Activated CD4-positive, alpha-beta T cell treated with anti-CD3 and anti-CD28 coated beads for 36 hours (primary cell): ENCODE measurements at regions not wholly inside any gene's neighbourhood (a gene's known extent, or its start where the extent isn't known, plus 50 kb on each side); places are given as distances from the start of the nearest gene placed in this dataset.

Experiments used
- ATAC-seq: fragments of 200-7000 bp; cut with Tn5 transposase; one replicate; pipeline ENCODE4 v1.10.0; 2021; ENCODE audit warnings: mild to moderate bottlenecking, moderate library complexity
- CTCF ChIA-PET: fragments of 350-600 bp; sonication (Branson Sonifier 250); formaldehyde crosslinking; loops from one replicate; lab custom pipeline; 2021; ENCODE audit warnings: antibody characterized with exemption; lab: Charles Lee
- POLR2A ChIA-PET: fragments of 350-600 bp; sonication (Branson Sonifier 250); formaldehyde crosslinking; loops from one replicate; lab custom pipeline; 2021; ENCODE audit warnings: antibody characterized with exemption, inconsistent platforms; lab: Charles Lee
- DNase-seq: peaks from one replicate; pipeline ENCODE4 v3.0.0-alpha.2; 2020
- H3K27ac Mint-ChIP-seq: one replicate; pipeline ENCODE4 v1.8.0; 2021; ENCODE audit warnings: mixed read lengths
- H3K27me3 Mint-ChIP-seq: one replicate; pipeline ENCODE4 v1.8.0; 2021; ENCODE audit warnings: mixed read lengths
- H3K36me3 Mint-ChIP-seq: one replicate; pipeline ENCODE4 v1.8.0; 2021; ENCODE audit warnings: low read depth, mixed read lengths
- H3K4me1 Mint-ChIP-seq: one replicate; pipeline ENCODE4 v1.8.0; 2021; ENCODE audit warnings: mixed read lengths
- H3K4me3 Mint-ChIP-seq: one replicate; pipeline ENCODE4 v1.8.0; 2021; ENCODE audit warnings: mild to moderate bottlenecking, moderate library complexity, mixed read lengths
- H3K9me3 Mint-ChIP-seq: one replicate; pipeline ENCODE4 v1.8.0; 2021; ENCODE audit warnings: low read depth, mixed read lengths
- intact Hi-C, 2 experiments: fragments of 100-400 bp; cut with DNase I in 1 of 2; cut with micrococcal nuclease in 1 of 2; formaldehyde crosslinking; loops; one replicate each; pipeline versions ENCODE4 v1.14.2 to v1.15.1; 2022 to 2024; cut with DNase I, micrococcal nuclease

DNA sequence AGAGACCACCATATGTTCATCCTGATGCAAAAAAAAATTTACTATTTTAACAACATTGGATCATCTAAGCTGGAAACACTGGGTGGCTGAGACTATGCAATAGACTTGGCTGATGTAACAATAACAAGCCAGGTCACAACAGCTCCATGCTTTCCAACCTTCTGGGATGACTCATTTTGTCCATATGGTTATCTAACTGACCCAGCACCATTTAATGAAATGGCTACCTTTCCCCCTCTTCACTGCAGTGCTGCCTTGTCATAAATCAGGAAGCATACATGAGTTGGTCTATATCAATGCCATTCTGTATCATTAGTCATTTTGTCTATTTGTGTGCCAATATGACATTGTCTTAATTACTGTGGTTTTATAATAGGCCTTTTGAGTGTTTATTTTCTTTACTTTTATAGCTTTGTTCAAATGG, 217.6 kb upstream of the KCNJ16 start:
- H3K27ac Mint-ChIP-seq, result no peak overlapping the region
- H3K36me3 Mint-ChIP-seq, result no peaks in the 10 kb centered on the region
- ChIA-PET CTCF (no interaction called here), POLR2A (no interaction called here)
- intact Hi-C loops, result no loop called here
- H3K9me3 Mint-ChIP-seq, result peaks cover 7% of the 10 kb centered on the region
- H3K4me1 Mint-ChIP-seq, result no peaks in the 10 kb centered on the region
- H3K27me3 Mint-ChIP-seq, result no peaks in the 10 kb centered on the region
- no peak for ATAC-seq
- no peak overlapping the region for H3K4me3 Mint-ChIP-seq
- DNase-seq, result no peak

DNA sequence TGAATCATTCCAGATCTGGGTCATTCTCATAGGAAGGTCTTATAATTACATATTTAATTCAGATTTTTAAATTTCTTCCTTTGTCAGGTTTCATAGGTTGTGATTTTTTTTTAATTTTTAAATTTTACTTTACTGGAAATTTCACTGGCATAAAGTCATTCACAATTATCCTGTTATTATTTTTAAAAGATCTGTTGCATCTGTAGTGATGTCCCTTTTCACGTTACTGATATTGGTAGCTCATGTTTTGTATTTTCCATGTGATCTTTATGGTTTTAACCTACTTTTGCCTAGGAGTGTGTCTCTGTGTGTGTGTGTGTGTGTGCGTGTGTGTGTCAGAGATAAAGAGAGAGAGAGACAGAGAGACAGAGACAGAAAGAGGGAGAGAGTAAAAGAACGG, 216.6 kb upstream of the KCNJ16 start:
- Mint-ChIP-seq H3K4me3 (no peak overlapping the region), H3K36me3 (no peaks in the 10 kb centered on the region), H3K27me3 (no peaks in the 10 kb centered on the region), H3K4me1 (no peaks in the 10 kb centered on the region), H3K9me3 (peaks cover 7% of the 10 kb centered on the region), H3K27ac (no peak overlapping the region)
- DNase-seq, result no peak
- CTCF ChIA-PET, result interaction anchor here (0.6 kb wide), 1 partner anchor 269 kb away, joined by 3 read pairs; no protein-coding TSS in a partner anchor
- POLR2A ChIA-PET, result no interaction called here
- ATAC-seq, result no peak
- intact Hi-C loops, result no loop called here

DNA sequence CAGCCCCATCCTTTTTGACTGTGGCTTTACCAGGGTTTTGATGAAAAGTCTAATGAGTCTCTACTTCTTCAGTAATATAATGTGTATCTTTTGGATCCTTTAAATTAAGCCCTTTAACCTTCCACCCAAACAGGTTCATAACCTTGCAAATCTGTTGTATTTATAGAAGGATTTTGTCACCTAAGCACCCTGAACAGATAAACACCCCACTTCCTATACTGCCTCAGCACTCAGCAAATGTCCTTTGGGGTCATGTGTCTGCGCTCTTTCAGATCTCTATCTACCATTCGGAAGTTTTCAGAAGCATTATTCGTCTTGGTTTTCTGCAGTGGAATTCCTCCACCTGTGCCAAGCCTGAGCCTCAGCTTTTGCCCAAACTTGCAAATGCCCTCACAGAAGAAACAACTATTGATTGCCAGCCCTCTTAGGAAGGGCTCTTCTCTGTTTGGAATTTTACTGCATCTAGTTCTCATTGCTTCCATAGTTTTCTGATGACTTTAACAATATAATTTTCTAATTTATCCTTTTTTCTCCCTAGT, 214.8 kb upstream of the KCNJ16 start:
- no peaks in the 10 kb centered on the region for H3K27me3 Mint-ChIP-seq
- no peaks in the 10 kb centered on the region for H3K36me3 Mint-ChIP-seq
- no peaks in the 10 kb centered on the region for H3K4me1 Mint-ChIP-seq
- POLR2A ChIA-PET, result no interaction called here
- CTCF ChIA-PET, result no interaction called here
- no peak overlapping the region for H3K4me3 Mint-ChIP-seq
- H3K27ac Mint-ChIP-seq, result no peak overlapping the region
- intact Hi-C loops, result no loop called here
- DNase-seq (no peak), ATAC-seq (no peak)
- peaks cover 7% of the 10 kb centered on the region for H3K9me3 Mint-ChIP-seq

DNA sequence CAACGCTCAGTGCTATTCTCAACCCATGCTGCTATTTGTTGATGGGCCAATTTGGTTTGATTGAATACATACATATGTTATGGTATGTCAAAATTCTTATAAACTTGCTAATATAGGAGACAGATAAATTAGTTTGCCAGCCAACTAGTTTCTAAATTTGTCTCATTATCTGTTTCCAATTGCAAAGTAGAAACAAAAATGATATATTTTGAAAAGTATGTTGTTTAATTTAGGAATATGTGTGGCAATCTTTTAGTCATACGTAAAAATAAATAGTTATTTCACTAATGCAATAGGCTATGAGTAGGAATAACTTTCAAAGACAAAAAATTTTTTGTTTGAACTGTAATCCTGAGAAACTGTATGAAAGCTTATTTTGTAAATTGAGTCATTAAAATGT, 210.6 kb upstream of the KCNJ16 start:
- ChIA-PET CTCF (no interaction called here), POLR2A (no interaction called here)
- no peak overlapping the region for H3K4me3 Mint-ChIP-seq
- no peaks in the 10 kb centered on the region for H3K36me3 Mint-ChIP-seq
- no peak overlapping the region for H3K27ac Mint-ChIP-seq
- H3K27me3 Mint-ChIP-seq, result no peaks in the 10 kb centered on the region
- peaks cover 5% of the 10 kb centered on the region for H3K9me3 Mint-ChIP-seq
- intact Hi-C loops, result no loop called here
- no peak for DNase-seq
- H3K4me1 Mint-ChIP-seq, result no peaks in the 10 kb centered on the region
- no peak for ATAC-seq

DNA sequence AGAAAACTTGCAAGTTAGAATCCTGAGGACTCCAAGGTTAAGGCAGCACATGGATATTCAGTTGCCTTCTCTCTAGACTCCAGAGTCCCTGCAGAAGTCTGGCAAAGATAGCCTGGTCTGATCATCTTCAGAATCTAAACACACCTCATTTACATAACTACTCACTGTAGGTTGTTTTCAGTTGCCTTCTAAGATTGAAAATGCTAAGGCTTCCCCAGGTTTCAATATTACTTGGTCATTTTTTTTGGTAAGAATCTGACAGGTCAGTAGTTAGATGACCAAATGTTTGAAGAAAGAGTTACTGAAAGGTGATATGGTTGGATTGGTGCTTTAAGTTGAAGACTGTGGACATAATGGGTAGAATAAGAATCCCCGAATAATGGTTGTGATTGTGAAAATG, 205.4 kb upstream of the KCNJ16 start:
- H3K36me3 Mint-ChIP-seq, result no peaks in the 10 kb centered on the region
- H3K4me1 Mint-ChIP-seq, result no peaks in the 10 kb centered on the region
- peaks cover 5% of the 10 kb centered on the region for H3K9me3 Mint-ChIP-seq
- H3K27ac Mint-ChIP-seq, result no peak overlapping the region
- H3K4me3 Mint-ChIP-seq, result no peak overlapping the region
- POLR2A ChIA-PET, result no interaction called here
- CTCF ChIA-PET, result no interaction called here
- ATAC-seq, result no peak
- intact Hi-C loops, result no loop called here
- no peak for DNase-seq
- H3K27me3 Mint-ChIP-seq, result peaks cover 1% of the 10 kb centered on the region

DNA sequence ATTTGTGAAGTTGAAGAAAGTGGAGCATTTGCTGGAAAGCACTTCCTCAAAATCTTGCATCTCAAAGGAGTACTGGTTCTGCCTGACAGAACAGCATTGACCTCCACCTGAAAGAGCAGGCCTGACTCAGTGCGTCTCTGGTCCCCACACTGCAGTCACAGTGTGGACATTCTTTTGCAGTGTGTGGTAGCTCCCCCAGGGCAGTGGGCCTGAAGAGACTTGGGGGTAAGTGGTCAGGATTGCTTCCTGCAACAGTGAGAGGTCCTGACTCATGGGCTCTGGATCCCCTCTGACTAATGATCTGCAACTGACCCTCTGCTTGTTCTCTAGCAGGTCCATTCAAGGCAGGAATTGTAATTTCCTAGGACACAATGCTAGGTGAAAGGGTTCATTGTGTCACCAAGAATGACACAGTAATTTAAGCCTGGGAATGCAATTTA, 204.9 kb upstream of the KCNJ16 start:
- peaks cover 5% of the 10 kb centered on the region for H3K9me3 Mint-ChIP-seq
- ChIA-PET POLR2A (no interaction called here), CTCF (no interaction called here)
- intact Hi-C loops, result no loop called here
- no peak overlapping the region for H3K27ac Mint-ChIP-seq
- H3K36me3 Mint-ChIP-seq, result no peaks in the 10 kb centered on the region
- ATAC-seq (no peak), DNase-seq (no peak)
- no peak overlapping the region for H3K4me3 Mint-ChIP-seq
- H3K27me3 Mint-ChIP-seq, result peaks cover 1% of the 10 kb centered on the region
- no peaks in the 10 kb centered on the region for H3K4me1 Mint-ChIP-seq

DNA sequence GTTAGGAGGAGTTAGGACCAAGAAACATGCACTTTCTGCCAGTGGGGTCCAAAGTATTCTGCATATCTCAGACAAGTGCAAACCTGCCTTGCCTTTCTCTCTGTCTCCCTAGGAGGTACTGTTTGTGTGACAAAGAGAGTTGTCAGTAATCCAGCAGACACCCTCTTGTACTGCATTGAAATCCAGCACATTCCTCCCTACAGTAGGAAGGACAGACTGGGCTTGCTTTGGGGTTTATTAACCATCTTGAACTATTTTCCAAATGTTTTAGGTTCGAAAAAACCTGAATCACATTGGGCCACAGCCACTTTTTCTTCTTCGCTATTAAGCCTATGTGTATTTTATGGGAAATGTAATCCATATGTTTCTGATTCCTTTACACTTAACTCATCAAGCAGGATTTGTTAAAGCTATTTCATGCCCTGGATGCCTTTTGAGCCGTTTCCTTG, 204.2 kb upstream of the KCNJ16 start:
- Mint-ChIP-seq H3K36me3 (no peaks in the 10 kb centered on the region), H3K4me3 (no peak overlapping the region), H3K4me1 (no peaks in the 10 kb centered on the region), H3K9me3 (peaks cover 5% of the 10 kb centered on the region), H3K27me3 (peaks cover 1% of the 10 kb centered on the region), H3K27ac (no peak overlapping the region)
- POLR2A ChIA-PET, result no interaction called here
- ATAC-seq (no peak), DNase-seq (no peak)
- intact Hi-C loops, result no loop called here
- CTCF ChIA-PET, result no interaction called here

DNA sequence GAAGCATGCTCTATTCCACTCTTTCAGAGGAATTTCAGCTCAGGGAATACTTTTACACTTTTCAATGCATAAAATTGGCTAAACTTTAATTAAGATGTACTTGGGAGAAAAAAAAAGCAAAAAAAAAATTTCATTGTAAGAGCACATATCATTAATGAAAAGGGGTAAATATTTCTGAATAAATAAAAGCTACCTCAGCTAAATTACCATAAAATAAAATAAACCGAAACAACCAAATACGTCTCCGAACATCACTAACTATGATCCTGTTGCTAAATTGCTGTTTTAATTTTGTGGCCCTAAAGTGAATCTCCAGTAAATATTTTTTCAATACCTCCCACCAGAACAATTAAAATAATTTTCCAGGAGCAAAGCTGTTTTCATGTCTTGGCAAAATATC, 203.7 kb upstream of the KCNJ16 start:
- H3K27me3 Mint-ChIP-seq, result peaks cover 1% of the 10 kb centered on the region
- H3K9me3 Mint-ChIP-seq, result peaks cover 5% of the 10 kb centered on the region
- no peak overlapping the region for H3K4me3 Mint-ChIP-seq
- no peak for DNase-seq
- CTCF ChIA-PET, result no interaction called here
- POLR2A ChIA-PET, result interaction anchor here (0.7 kb wide), 1 partner anchor 38 kb away, joined by 5 read pairs; no protein-coding TSS in a partner anchor
- no peaks in the 10 kb centered on the region for H3K36me3 Mint-ChIP-seq
- no peaks in the 10 kb centered on the region for H3K4me1 Mint-ChIP-seq
- intact Hi-C loops, result no loop called here
- H3K27ac Mint-ChIP-seq, result no peak overlapping the region
- ATAC-seq, result no peak

DNA sequence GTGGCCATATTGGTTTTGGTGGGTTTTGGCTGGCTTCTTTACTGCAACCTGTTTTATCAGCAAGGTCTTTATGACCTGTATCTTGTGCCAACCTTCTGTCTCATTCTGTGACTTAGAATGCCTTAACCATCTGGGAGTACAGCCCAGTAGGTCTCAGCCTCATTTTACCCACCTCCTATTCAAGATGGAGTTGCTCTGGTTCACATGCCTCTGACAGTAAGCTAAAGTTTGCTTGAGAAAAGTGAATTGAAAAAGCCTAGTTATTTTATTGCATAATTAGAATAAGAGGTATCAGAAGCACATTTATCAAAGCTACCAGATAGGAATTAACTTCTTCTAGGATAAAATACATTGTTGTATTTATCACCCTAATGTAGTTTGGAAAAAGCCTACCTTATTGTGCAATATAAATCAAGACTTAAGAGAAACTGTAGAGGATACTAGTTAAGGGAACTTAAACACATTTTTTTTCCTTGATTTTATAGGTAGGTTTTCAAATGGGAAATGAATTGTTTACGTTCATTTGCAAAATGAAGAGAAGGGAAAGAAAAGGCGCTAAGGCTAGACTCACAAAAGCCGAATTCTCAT, 202.3 kb upstream of the KCNJ16 start:
- no peak for DNase-seq
- Mint-ChIP-seq H3K9me3 (peaks cover 5% of the 10 kb centered on the region), H3K4me3 (no peak overlapping the region), H3K27ac (no peak overlapping the region), H3K4me1 (no peaks in the 10 kb centered on the region), H3K36me3 (no peaks in the 10 kb centered on the region), H3K27me3 (peaks cover 1% of the 10 kb centered on the region)
- intact Hi-C loops, result no loop called here
- ChIA-PET CTCF (interaction anchor here (0.7 kb wide), 1 partner anchor 230 kb away, joined by 3 read pairs; no protein-coding TSS in a partner anchor), POLR2A (no interaction called here)
- no peak for ATAC-seq

DNA sequence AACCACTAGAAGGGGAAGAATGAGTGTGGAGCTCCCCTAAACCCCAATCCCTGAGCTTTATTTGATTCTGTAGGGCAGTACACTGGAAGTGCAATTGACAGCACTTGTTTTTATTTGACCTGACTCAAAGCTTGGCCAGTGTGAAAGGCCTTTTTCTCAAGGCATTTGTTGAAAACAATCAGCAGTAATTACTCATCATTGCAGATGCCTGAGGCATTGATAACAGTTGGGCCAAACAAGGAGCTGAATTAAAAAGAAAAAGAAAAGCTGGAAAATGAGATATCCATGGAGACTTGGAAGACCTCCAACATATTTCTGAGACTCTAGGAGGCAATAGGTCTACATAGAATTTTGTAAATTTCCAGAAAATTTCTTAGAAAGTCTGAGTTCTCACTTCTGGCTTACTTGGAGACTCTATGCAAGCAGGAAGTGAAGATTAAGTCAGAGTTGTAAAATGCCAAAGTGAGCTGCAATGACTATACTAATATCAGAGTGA, 200.8 kb upstream of the KCNJ16 start:
- Mint-ChIP-seq H3K4me1 (no peaks in the 10 kb centered on the region), H3K27ac (no peak overlapping the region), H3K36me3 (no peaks in the 10 kb centered on the region), H3K27me3 (peaks cover 1% of the 10 kb centered on the region), H3K9me3 (no peaks in the 10 kb centered on the region), H3K4me3 (no peak overlapping the region)
- ATAC-seq (no peak), DNase-seq (no peak)
- intact Hi-C loops, result no loop called here
- ChIA-PET POLR2A (interaction anchor here (0.6 kb wide), 1 partner anchor 189 kb away, joined by 3 read pairs; no protein-coding TSS in a partner anchor), CTCF (no interaction called here)

DNA sequence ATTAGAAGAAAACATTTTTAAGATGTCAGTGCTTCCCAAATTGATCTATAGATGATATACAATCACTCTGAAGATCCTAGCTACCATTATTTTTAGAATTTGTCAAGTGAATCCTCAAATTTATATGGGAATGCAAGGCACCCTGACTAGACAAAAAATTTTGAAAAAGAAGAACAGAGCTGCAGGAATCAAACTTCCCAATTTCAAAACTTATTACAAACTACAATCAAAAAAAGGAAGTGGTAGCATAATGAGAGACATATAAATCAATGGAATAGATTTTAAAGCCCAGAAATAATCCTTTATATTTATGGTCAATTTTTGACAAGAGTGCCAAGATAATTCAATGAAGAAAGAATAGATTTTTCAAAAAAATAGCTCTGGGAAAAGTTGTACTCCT, 198.3 kb upstream of the KCNJ16 start:
- Mint-ChIP-seq H3K4me3 (no peak overlapping the region), H3K9me3 (no peaks in the 10 kb centered on the region), H3K36me3 (no peaks in the 10 kb centered on the region), H3K4me1 (no peaks in the 10 kb centered on the region), H3K27me3 (peaks cover 1% of the 10 kb centered on the region), H3K27ac (no peak overlapping the region)
- CTCF ChIA-PET, result no interaction called here
- intact Hi-C loops, result no loop called here
- POLR2A ChIA-PET, result no interaction called here
- no peak for ATAC-seq
- DNase-seq, result no peak

DNA sequence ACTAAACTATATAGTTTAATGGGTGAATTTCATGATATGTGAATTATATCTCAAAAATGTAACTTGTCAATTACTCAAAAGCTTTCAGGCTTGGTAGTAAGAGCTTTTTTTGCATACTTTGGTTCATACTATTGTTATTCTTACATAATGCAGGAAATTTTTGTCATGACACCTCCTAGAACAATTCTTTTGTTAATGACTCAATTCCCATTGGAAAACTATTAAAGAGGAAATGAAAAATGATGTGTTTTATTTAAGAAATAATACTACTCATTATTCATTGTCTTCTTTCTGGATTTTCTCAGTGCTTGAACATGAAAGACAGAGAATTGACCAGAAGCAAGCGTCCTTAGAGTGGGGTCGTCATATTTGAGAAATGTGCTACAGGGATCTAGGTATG, 196.4 kb upstream of the KCNJ16 start:
- no peaks in the 10 kb centered on the region for H3K36me3 Mint-ChIP-seq
- intact Hi-C loops, result no loop called here
- no peaks in the 10 kb centered on the region for H3K27me3 Mint-ChIP-seq
- POLR2A ChIA-PET, result no interaction called here
- H3K9me3 Mint-ChIP-seq, result no peaks in the 10 kb centered on the region
- H3K4me3 Mint-ChIP-seq, result no peak overlapping the region
- no peaks in the 10 kb centered on the region for H3K4me1 Mint-ChIP-seq
- DNase-seq (no peak), ATAC-seq (no peak)
- H3K27ac Mint-ChIP-seq, result no peak overlapping the region
- CTCF ChIA-PET, result no interaction called here
